Chondrocyte (in vitro differentiated cells): ENCODE measurements at regions not wholly inside any gene's neighbourhood (a gene's known extent, or its start where the extent isn't known, plus 50 kb on each side); places are given as distances from the start of the nearest gene placed in this dataset.

Experiments used
- DNase-seq: peaks from one replicate; pipeline ENCODE4 v3.0.0; 2021; ENCODE audit warnings: mixed read lengths, low spot score
- H3K27ac Mint-ChIP-seq: one replicate; pipeline ENCODE4 v1.8.0; 2021; ENCODE audit warnings: mild to moderate bottlenecking, moderate library complexity, mixed read lengths; ENCODE audit not compliant: unreplicated experiment
- H3K27me3 Mint-ChIP-seq: 2 replicates; pipeline ENCODE4 v1.8.0; 2021; ENCODE audit warnings: low read depth, mixed read lengths
- H3K36me3 Mint-ChIP-seq: 2 replicates; pipeline ENCODE4 v1.8.0; 2021; ENCODE audit warnings: low read depth, mixed read lengths
- H3K4me1 Mint-ChIP-seq: 2 replicates; pipeline ENCODE4 v1.8.0; 2021; ENCODE audit warnings: low read depth, mild to moderate bottlenecking, mixed read lengths
- H3K4me3 Mint-ChIP-seq: one replicate; pipeline ENCODE4 v1.8.0; 2021; ENCODE audit warnings: mild to moderate bottlenecking, moderate library complexity, mixed read lengths; ENCODE audit not compliant: unreplicated experiment
- H3K9me3 Mint-ChIP-seq: 2 replicates; pipeline ENCODE4 v1.8.0; 2021; ENCODE audit warnings: low read depth, mixed read lengths
- TF ChIP-seq, protein P1 (sequence below): fragments of 200-600 bp; sonication (generic); IDR thresholded peaks from 2 replicates; pipeline ENCODE4 v1.5.0; 2021; ENCODE audit warnings: antibody characterized with exemption, mild to moderate bottlenecking, moderate library complexity

DNA sequence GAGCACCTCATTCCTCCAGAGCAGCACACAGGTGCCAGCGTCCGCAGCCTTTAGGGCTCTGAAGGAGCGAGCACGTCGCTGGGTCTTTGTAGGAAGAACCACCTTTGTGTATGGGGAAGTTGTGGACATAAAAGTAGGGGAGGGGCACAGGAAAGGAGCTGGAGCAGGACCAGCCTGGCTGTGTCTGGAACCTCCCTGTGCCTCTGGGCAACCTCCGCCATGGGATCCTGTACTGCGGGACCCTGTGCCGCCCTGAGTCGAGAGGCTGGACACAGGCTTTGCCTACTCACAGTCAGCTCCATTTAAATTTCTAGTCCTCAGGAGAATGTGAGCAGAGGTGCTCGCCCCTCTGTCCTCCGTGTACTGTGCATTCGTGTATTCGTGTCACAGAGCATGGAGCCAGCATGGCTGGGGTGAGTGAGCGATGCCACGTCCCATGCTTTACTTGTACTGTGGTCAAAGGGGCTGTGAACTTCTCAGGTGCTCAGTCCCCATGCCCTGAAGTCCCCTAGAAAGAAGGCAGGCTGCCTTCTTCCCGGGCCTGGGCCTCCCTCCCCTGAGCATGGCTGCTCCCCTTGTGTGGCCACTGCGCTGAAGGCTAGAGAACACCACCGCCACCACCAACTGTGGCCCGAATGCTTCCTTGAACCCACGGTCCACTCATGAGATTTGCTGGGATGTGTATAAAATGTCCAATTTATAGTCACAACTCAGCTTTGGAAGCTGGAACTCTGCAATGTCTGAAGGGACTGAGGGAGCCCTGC is 99.9 kb downstream of the TEX29 start:
- Mint-ChIP-seq H3K36me3 (no peaks in the 10 kb centered on the region), H3K9me3 (no peaks in the 10 kb centered on the region), H3K4me3 (no peak overlapping the region), H3K27me3 (peaks cover 26% of the 10 kb centered on the region), H3K27ac (no peak overlapping the region), H3K4me1 (no peaks in the 10 kb centered on the region)
- TF ChIP-seq, protein P1, sequence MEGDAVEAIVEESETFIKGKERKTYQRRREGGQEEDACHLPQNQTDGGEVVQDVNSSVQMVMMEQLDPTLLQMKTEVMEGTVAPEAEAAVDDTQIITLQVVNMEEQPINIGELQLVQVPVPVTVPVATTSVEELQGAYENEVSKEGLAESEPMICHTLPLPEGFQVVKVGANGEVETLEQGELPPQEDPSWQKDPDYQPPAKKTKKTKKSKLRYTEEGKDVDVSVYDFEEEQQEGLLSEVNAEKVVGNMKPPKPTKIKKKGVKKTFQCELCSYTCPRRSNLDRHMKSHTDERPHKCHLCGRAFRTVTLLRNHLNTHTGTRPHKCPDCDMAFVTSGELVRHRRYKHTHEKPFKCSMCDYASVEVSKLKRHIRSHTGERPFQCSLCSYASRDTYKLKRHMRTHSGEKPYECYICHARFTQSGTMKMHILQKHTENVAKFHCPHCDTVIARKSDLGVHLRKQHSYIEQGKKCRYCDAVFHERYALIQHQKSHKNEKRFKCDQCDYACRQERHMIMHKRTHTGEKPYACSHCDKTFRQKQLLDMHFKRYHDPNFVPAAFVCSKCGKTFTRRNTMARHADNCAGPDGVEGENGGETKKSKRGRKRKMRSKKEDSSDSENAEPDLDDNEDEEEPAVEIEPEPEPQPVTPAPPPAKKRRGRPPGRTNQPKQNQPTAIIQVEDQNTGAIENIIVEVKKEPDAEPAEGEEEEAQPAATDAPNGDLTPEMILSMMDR: no peak
- no peak for DNase-seq

DNA sequence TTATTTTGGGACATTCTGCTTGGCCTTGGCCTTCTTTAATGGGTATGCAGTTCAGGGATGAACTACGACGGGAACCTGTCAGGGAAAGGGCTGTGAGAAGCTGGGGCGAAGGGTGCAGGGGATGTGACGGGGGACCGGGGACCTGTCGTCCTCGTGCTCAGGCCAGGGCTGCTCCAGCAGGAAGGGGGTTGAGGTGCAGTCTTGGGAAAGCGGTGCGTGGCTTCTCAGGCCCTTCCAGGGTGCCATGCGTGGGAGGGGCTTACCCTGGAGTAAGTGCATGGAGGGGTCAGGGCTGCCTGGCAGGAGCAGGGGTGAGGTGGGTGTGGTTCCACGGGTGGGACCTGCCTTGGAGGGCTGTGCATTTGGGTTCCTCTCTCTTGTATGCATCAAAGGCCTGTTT is 100.8 kb downstream of the TEX29 start:
- Mint-ChIP-seq H3K27ac (no peak overlapping the region), H3K4me1 (no peaks in the 10 kb centered on the region), H3K4me3 (no peak overlapping the region), H3K27me3 (peaks cover 28% of the 10 kb centered on the region), H3K36me3 (no peaks in the 10 kb centered on the region), H3K9me3 (no peaks in the 10 kb centered on the region)
- TF ChIP-seq, protein P1: no peak
- DNase-seq: no peak

DNA sequence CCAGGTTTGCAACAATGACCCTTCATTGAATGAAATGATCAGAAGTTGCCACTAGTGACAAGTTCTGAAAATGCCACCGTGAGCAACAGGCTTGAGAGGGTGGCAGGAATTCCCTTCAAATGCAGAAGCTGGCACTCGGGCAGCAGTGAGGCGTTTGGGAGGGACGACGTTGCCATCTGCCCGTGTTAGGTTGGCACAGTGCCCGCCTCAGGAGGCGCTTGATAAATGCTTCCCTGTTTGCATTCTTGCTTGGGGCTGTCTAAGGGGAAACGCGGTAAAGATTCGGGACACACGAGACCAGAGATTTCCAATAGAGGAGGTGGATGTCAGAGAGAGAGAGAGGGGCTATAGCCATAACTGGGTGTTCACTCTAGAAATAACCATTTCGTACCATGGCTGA is 101.9 kb downstream of the TEX29 start:
- Mint-ChIP-seq H3K4me1 (no peaks in the 10 kb centered on the region), H3K27ac (no peak overlapping the region), H3K4me3 (no peak overlapping the region), H3K36me3 (no peaks in the 10 kb centered on the region), H3K27me3 (peaks cover 24% of the 10 kb centered on the region), H3K9me3 (no peaks in the 10 kb centered on the region)
- TF ChIP-seq, protein P1: no peak
- no peak for DNase-seq

DNA sequence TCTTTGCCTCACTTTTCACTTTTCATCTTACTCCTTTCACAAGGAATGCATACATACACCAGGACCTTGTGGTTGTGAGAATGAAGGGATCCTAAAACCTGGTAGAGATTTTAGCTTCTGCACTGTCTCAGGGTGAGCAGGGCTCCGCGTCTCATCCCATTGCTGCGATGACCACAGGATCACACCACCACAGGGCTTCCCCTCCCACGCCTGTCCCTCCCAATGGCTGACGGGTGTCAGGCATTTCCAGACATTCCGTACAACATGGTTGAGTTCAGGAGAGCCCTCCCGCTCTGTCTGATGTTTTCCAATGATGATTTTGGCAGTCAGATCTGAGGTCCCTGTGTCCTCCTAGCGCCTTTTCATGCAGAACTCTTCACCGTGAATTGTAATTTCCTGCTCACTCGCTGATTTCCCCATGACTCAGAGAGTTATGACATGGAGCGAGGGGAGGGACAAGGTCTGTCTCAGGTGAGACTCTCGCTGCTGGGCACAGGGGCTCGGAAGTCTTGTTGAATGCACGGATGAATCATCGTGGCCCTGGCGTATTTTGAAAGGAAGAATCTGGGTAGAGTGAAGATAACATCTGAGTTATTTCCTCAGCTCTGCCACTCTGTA is 102.8 kb downstream of the TEX29 start:
- no peaks in the 10 kb centered on the region for H3K4me1 Mint-ChIP-seq
- no peaks in the 10 kb centered on the region for H3K9me3 Mint-ChIP-seq
- H3K4me3 Mint-ChIP-seq: no peak overlapping the region

DNA sequence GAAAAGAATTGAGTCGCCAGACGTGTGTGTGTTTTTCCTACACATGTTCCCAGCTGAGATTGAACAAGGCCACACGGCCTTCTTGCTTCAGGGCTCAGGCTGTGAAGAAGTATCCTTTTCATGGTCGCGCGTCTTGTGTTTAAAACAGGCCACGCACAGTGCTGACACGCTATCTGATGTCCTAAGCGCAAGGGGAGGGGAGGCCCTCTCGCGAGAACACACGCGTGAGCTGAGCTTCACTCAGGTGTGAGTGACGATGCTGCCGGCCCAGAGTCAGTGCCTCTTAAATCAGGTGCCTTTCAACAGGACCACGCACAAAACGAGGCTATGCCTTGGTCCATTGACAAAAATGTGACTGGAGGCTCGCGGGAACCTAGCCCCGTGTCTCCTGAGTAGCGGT is 103.7 kb downstream of the TEX29 start:
- Mint-ChIP-seq H3K4me3 (no peak overlapping the region), H3K36me3 (no peaks in the 10 kb centered on the region), H3K27ac (no peak overlapping the region), H3K9me3 (no peaks in the 10 kb centered on the region), H3K4me1 (no peaks in the 10 kb centered on the region), H3K27me3 (peaks cover 18% of the 10 kb centered on the region)
- TF ChIP-seq, protein P1: no peak
- DNase-seq: no peak

More for the DNA sequence above, 102.8 kb downstream of the TEX29 start:
- H3K36me3 Mint-ChIP-seq: no peaks in the 10 kb centered on the region
- H3K27ac Mint-ChIP-seq: no peak overlapping the region
- TF ChIP-seq, protein P1: no peak
- H3K27me3 Mint-ChIP-seq: peaks cover 22% of the 10 kb centered on the region
- no peak for DNase-seq
